Activated CD8-positive, alpha-beta memory T cell treated with anti-CD3 and anti-CD28 coated beads for 24 hours (primary cell): ENCODE measurements at regions not wholly inside any gene's neighbourhood (a gene's known extent, or its start where the extent isn't known, plus 50 kb on each side); places are given as distances from the start of the nearest gene placed in this dataset.

Source experiments
- DNase-seq: peaks from one replicate; pipeline ENCODE4 v3.0.0-alpha.2; 2020

DNA sequence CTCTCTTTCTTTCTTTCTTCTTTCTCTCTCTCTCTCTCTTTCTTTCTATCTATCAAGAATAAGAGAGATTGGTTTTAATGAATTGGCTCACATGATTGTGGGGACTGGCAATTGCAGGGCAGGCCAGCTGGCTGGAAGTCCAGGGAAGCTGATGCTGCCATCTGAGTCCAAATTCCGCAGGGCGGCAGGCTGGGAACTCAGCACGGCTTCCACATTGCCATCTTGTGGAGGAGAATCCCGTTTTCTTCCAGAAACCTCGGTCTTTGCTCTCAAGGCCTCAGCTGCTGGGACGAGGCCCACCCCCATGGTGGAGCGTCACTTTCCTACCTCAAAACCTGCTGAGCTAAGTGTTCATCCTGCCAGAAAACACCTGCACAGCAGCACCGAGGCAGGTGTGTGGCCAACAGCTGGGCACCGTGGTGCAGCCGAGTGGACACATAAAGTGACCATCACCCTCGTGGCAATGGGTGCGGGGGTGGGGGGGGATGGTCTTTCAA lies 58.8 kb upstream of the SLCO4A1 start:
- no peak for DNase-seq

- no peak for DNase-seq
These were observed 57.4 kb upstream of the SLCO4A1 start for GRCh38 chr20:62584671-62585460.

- DNase-seq: no peak
These were observed 56.8 kb upstream of the SLCO4A1 start for GRCh38 chr20:62585461-62585970.

GRCh38 chr20:62586799-62587198 lies 55.5 kb upstream of the SLCO4A1 start:
- no peak for DNase-seq

DNA sequence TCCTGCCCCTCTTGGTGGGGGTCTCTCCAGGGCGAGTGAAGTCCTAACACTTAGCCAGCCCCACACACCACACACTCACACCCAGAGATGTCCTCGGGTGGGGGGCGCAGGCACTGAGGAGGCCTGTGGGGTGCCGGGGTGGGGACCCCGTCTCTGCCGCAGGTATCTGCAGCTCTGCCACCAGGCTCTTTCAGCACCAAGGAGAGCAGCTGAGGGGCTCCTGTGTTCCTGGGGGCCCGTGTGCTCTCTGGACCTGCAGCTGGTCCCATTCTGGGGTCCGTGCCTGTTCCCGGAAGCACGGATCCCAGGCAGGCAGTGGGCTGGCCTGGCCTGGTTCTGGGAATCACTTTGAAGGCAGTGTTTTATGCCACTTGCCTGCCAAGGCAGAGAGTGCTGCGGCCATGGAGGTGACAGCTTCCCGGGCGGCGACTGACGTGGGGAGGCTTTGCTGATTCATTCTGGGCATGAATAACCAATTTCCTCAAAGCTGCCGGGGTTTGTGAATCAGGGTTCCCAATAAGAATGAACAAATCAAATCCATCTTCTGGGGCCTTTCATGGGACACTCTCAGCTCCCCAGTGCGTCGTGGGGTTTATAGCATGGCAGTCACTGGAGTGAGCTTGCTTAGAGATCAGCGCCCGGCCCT lies 54.4 kb upstream of the SLCO4A1 start:
- DNase-seq: no peak

GRCh38 chr20:62588458-62589149 lies 53.7 kb upstream of the SLCO4A1 start:
- no peak for DNase-seq

DNA sequence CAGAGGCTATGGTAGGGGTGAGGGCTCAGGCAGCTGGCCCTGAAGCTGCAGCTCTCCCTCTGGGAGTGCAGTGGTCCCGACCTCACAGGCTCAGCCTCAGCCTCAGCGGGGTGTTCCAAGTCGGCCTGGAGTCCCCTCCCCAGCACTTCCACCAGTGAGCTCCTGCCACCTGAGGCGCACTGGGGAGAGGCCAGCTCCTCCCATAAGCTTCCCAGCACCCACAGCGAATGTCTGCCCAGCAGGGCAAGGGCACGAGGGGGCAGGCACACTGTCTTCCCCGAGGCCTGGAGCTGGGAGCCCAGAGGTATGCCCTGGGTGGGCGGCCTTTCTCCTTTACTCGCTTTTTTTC lies 53.2 kb upstream of the SLCO4A1 start:
- no peak for DNase-seq

GRCh38 chr20:62589720-62590119 lies 52.6 kb upstream of the SLCO4A1 start:
- no peak for DNase-seq

DNA sequence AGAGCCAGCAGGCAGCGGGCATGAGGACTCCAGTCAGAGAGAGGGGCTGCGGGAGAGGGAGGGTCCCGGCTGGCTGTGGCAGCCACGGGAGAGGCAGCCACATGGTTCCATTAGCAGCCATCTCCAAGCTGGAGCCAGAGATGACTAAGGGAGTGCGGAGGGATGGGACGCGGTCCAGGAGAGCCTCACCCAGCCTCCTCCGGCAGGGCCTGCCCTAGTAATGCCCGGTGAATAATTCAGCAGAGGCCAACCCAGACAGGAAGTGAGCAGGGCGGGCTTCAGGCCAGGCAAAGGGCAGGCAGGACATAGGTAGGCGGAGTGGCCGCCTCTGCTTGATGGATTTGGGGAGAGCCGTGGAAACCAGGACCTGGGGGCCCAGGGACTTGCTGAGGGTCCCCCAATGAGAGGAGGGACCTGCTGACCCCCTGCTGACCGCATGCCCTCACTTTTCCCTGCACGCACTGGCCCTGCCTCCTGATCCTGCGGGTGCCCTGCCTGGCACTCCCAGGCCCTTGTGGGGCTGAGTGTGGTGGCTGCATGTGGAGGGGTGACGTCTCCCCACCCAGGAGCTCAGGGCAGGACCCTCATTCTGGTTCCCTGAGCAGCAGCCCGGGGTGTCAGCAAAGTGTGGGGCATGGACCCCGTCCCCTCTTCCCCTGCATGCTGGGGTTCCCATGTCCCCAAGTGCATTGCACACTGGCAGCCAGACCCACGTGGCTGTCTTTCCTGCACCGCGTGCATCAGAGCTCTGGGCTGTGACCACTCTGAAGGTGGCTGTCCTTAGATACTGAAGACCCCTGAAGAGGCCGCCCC lies 51.8 kb upstream of the SLCO4A1 start:
- no peak for DNase-seq

- DNase-seq: no peak
These were observed 51.2 kb upstream of the SLCO4A1 start for GRCh38 chr20:62591122-62591468.

GRCh38 chr20:62591591-62591990 lies 50.7 kb upstream of the SLCO4A1 start:
- DNase-seq: no peak
